ENCODE measurements at regions not wholly inside any gene's neighbourhood (a gene's known extent, or its start where the extent isn't known, plus 50 kb on each side); places are given as distances from the start of the nearest gene placed in this dataset.

GRCh38 chr3:159229116-159229680 lies 427.3 kb downstream of the MFSD1 start:
- no peak overlapping the region for H3K27ac ChIP-seq (ENCODE audit: low read depth, low read length)
- no peak overlapping the region for H3K9ac ChIP-seq (ENCODE audit: low read depth in 1 of 2, low read length in 2 of 2)
- H3K27me3 ChIP-seq (ENCODE audit: control insufficient read depth in 1 of 2, insufficient read depth in 2 of 2, low read length in 2 of 2), result no peaks in the 10 kb centered on the region
- H3K4me1 ChIP-seq (ENCODE audit: control insufficient read depth in 1 of 2, insufficient read depth in 2 of 2, low read length in 2 of 2), result no peaks in the 10 kb centered on the region
- no peaks in the 10 kb centered on the region for H3K36me3 ChIP-seq (ENCODE audit: control insufficient read depth in 1 of 2, insufficient read depth in 2 of 2, low read length in 2 of 2)
- H3K4me3 ChIP-seq (ENCODE audit: low read depth in 1 of 2, low read length in 2 of 2), result no peak overlapping the region
- no peaks in the 10 kb centered on the region for H3K9me3 ChIP-seq (ENCODE audit: control insufficient read depth in 1 of 2, low read length in 2 of 2)

GRCh38 chr3:159232966-159233365 lies 431.1 kb downstream of the MFSD1 start:
- Histone ChIP-seq H3K9me3 (ENCODE audit: control insufficient read depth in 1 of 2, low read length in 2 of 2) (no peaks in the 10 kb centered on the region), H3K27me3 (ENCODE audit: control insufficient read depth in 1 of 2, insufficient read depth in 2 of 2, low read length in 2 of 2) (no peaks in the 10 kb centered on the region), H3K4me3 (ENCODE audit: low read depth in 1 of 2, low read length in 2 of 2) (no peak overlapping the region), H3K27ac (ENCODE audit: low read depth, low read length) (no peak overlapping the region), H3K36me3 (ENCODE audit: control insufficient read depth in 1 of 2, insufficient read depth in 2 of 2, low read length in 2 of 2) (no peaks in the 10 kb centered on the region), H3K4me1 (ENCODE audit: control insufficient read depth in 1 of 2, insufficient read depth in 2 of 2, low read length in 2 of 2) (no peaks in the 10 kb centered on the region), H3K9ac (ENCODE audit: low read depth in 1 of 2, low read length in 2 of 2) (no peak overlapping the region)

GRCh38 chr3:159233734-159234133 lies 431.9 kb downstream of the MFSD1 start:
- H3K4me1 ChIP-seq (ENCODE audit: control insufficient read depth in 1 of 2, insufficient read depth in 2 of 2, low read length in 2 of 2), result no peaks in the 10 kb centered on the region
- H3K27ac ChIP-seq (ENCODE audit: low read depth, low read length), result no peak overlapping the region

GRCh38 chr3:159234306-159234705 lies 432.5 kb downstream of the MFSD1 start:
- Histone ChIP-seq H3K4me3 (ENCODE audit: low read depth in 1 of 2, low read length in 2 of 2) (no peak overlapping the region), H3K9me3 (ENCODE audit: control insufficient read depth in 1 of 2, low read length in 2 of 2) (no peaks in the 10 kb centered on the region), H3K9ac (ENCODE audit: low read depth in 1 of 2, low read length in 2 of 2) (no peak overlapping the region), H3K36me3 (ENCODE audit: control insufficient read depth in 1 of 2, insufficient read depth in 2 of 2, low read length in 2 of 2) (no peaks in the 10 kb centered on the region), H3K4me1 (ENCODE audit: control insufficient read depth in 1 of 2, insufficient read depth in 2 of 2, low read length in 2 of 2) (no peaks in the 10 kb centered on the region), H3K27ac (ENCODE audit: low read depth, low read length) (no peak overlapping the region), H3K27me3 (ENCODE audit: control insufficient read depth in 1 of 2, insufficient read depth in 2 of 2, low read length in 2 of 2) (no peaks in the 10 kb centered on the region)

More at GRCh38 chr3:159233734-159234133, 431.9 kb downstream of the MFSD1 start:
- Histone ChIP-seq H3K9ac (ENCODE audit: low read depth in 1 of 2, low read length in 2 of 2) (no peak overlapping the region), H3K9me3 (ENCODE audit: control insufficient read depth in 1 of 2, low read length in 2 of 2) (no peaks in the 10 kb centered on the region), H3K27me3 (ENCODE audit: control insufficient read depth in 1 of 2, insufficient read depth in 2 of 2, low read length in 2 of 2) (no peaks in the 10 kb centered on the region), H3K36me3 (ENCODE audit: control insufficient read depth in 1 of 2, insufficient read depth in 2 of 2, low read length in 2 of 2) (no peaks in the 10 kb centered on the region), H3K4me3 (ENCODE audit: low read depth in 1 of 2, low read length in 2 of 2) (no peak overlapping the region)

- Histone ChIP-seq H3K27me3 (ENCODE audit: control insufficient read depth in 1 of 2, insufficient read depth in 2 of 2, low read length in 2 of 2) (no peaks in the 10 kb centered on the region), H3K9ac (ENCODE audit: low read depth in 1 of 2, low read length in 2 of 2) (no peak overlapping the region), H3K4me1 (ENCODE audit: control insufficient read depth in 1 of 2, insufficient read depth in 2 of 2, low read length in 2 of 2) (no peaks in the 10 kb centered on the region), H3K4me3 (ENCODE audit: low read depth in 1 of 2, low read length in 2 of 2) (no peak overlapping the region), H3K9me3 (ENCODE audit: control insufficient read depth in 1 of 2, low read length in 2 of 2) (no peaks in the 10 kb centered on the region), H3K36me3 (ENCODE audit: control insufficient read depth in 1 of 2, insufficient read depth in 2 of 2, low read length in 2 of 2) (no peaks in the 10 kb centered on the region), H3K27ac (ENCODE audit: low read depth, low read length) (no peak overlapping the region)
Measured at GRCh38 chr3:159236321-159236720, 434.5 kb downstream of the MFSD1 start.

GRCh38 chr3:159237226-159237625 lies 435.4 kb downstream of the MFSD1 start:
- no peaks in the 10 kb centered on the region for H3K9me3 ChIP-seq (ENCODE audit: control insufficient read depth in 1 of 2, low read length in 2 of 2)
- no peak overlapping the region for H3K9ac ChIP-seq (ENCODE audit: low read depth in 1 of 2, low read length in 2 of 2)
- H3K27me3 ChIP-seq (ENCODE audit: control insufficient read depth in 1 of 2, insufficient read depth in 2 of 2, low read length in 2 of 2), result no peaks in the 10 kb centered on the region
- H3K27ac ChIP-seq (ENCODE audit: low read depth, low read length), result no peak overlapping the region
- H3K4me3 ChIP-seq (ENCODE audit: low read depth in 1 of 2, low read length in 2 of 2), result no peak overlapping the region
- H3K4me1 ChIP-seq (ENCODE audit: control insufficient read depth in 1 of 2, insufficient read depth in 2 of 2, low read length in 2 of 2), result no peaks in the 10 kb centered on the region
- H3K36me3 ChIP-seq (ENCODE audit: control insufficient read depth in 1 of 2, insufficient read depth in 2 of 2, low read length in 2 of 2), result no peaks in the 10 kb centered on the region

- Histone ChIP-seq H3K27me3 (ENCODE audit: control insufficient read depth in 1 of 2, insufficient read depth in 2 of 2, low read length in 2 of 2) (no peaks in the 10 kb centered on the region), H3K36me3 (ENCODE audit: control insufficient read depth in 1 of 2, insufficient read depth in 2 of 2, low read length in 2 of 2) (no peaks in the 10 kb centered on the region), H3K4me3 (ENCODE audit: low read depth in 1 of 2, low read length in 2 of 2) (no peak overlapping the region), H3K4me1 (ENCODE audit: control insufficient read depth in 1 of 2, insufficient read depth in 2 of 2, low read length in 2 of 2) (no peaks in the 10 kb centered on the region), H3K9me3 (ENCODE audit: control insufficient read depth in 1 of 2, low read length in 2 of 2) (no peaks in the 10 kb centered on the region), H3K27ac (ENCODE audit: low read depth, low read length) (no peak overlapping the region), H3K9ac (ENCODE audit: low read depth in 1 of 2, low read length in 2 of 2) (no peak overlapping the region)
Measured at GRCh38 chr3:159238646-159239045, 436.8 kb downstream of the MFSD1 start.

GRCh38 chr3:159239059-159239458 lies 437.2 kb downstream of the MFSD1 start:
- no peaks in the 10 kb centered on the region for H3K36me3 ChIP-seq (ENCODE audit: control insufficient read depth in 1 of 2, insufficient read depth in 2 of 2, low read length in 2 of 2)
- no peaks in the 10 kb centered on the region for H3K4me1 ChIP-seq (ENCODE audit: control insufficient read depth in 1 of 2, insufficient read depth in 2 of 2, low read length in 2 of 2)
- H3K27ac ChIP-seq (ENCODE audit: low read depth, low read length), result no peak overlapping the region
- H3K9me3 ChIP-seq (ENCODE audit: control insufficient read depth in 1 of 2, low read length in 2 of 2), result no peaks in the 10 kb centered on the region
- H3K27me3 ChIP-seq (ENCODE audit: control insufficient read depth in 1 of 2, insufficient read depth in 2 of 2, low read length in 2 of 2), result no peaks in the 10 kb centered on the region
- H3K4me3 ChIP-seq (ENCODE audit: low read depth in 1 of 2, low read length in 2 of 2), result no peak overlapping the region
- no peak overlapping the region for H3K9ac ChIP-seq (ENCODE audit: low read depth in 1 of 2, low read length in 2 of 2)

- Histone ChIP-seq H3K9me3 (ENCODE audit: control insufficient read depth in 1 of 2, low read length in 2 of 2) (no peaks in the 10 kb centered on the region), H3K9ac (ENCODE audit: low read depth in 1 of 2, low read length in 2 of 2) (no peak overlapping the region), H3K4me3 (ENCODE audit: low read depth in 1 of 2, low read length in 2 of 2) (no peak overlapping the region), H3K4me1 (ENCODE audit: control insufficient read depth in 1 of 2, insufficient read depth in 2 of 2, low read length in 2 of 2) (no peaks in the 10 kb centered on the region), H3K36me3 (ENCODE audit: control insufficient read depth in 1 of 2, insufficient read depth in 2 of 2, low read length in 2 of 2) (no peaks in the 10 kb centered on the region), H3K27ac (ENCODE audit: low read depth, low read length) (no peak overlapping the region), H3K27me3 (ENCODE audit: control insufficient read depth in 1 of 2, insufficient read depth in 2 of 2, low read length in 2 of 2) (no peaks in the 10 kb centered on the region)
Measured at GRCh38 chr3:159244933-159245332, 443.1 kb downstream of the MFSD1 start.

GRCh38 chr3:159245871-159246270 lies 444.0 kb downstream of the MFSD1 start:
- Histone ChIP-seq H3K36me3 (ENCODE audit: control insufficient read depth in 1 of 2, insufficient read depth in 2 of 2, low read length in 2 of 2) (no peaks in the 10 kb centered on the region), H3K27me3 (ENCODE audit: control insufficient read depth in 1 of 2, insufficient read depth in 2 of 2, low read length in 2 of 2) (no peaks in the 10 kb centered on the region), H3K4me3 (ENCODE audit: low read depth in 1 of 2, low read length in 2 of 2) (no peak overlapping the region), H3K4me1 (ENCODE audit: control insufficient read depth in 1 of 2, insufficient read depth in 2 of 2, low read length in 2 of 2) (no peaks in the 10 kb centered on the region), H3K9ac (ENCODE audit: low read depth in 1 of 2, low read length in 2 of 2) (no peak overlapping the region), H3K27ac (ENCODE audit: low read depth, low read length) (no peak overlapping the region), H3K9me3 (ENCODE audit: control insufficient read depth in 1 of 2, low read length in 2 of 2) (no peaks in the 10 kb centered on the region)

GRCh38 chr3:159246385-159246784 lies 444.5 kb downstream of the MFSD1 start:
- no peaks in the 10 kb centered on the region for H3K36me3 ChIP-seq (ENCODE audit: control insufficient read depth in 1 of 2, insufficient read depth in 2 of 2, low read length in 2 of 2)
- H3K27ac ChIP-seq (ENCODE audit: low read depth, low read length), result no peak overlapping the region
- H3K9ac ChIP-seq (ENCODE audit: low read depth in 1 of 2, low read length in 2 of 2), result no peak overlapping the region
- H3K4me3 ChIP-seq (ENCODE audit: low read depth in 1 of 2, low read length in 2 of 2), result no peak overlapping the region
- no peaks in the 10 kb centered on the region for H3K4me1 ChIP-seq (ENCODE audit: control insufficient read depth in 1 of 2, insufficient read depth in 2 of 2, low read length in 2 of 2)
- no peaks in the 10 kb centered on the region for H3K9me3 ChIP-seq (ENCODE audit: control insufficient read depth in 1 of 2, low read length in 2 of 2)
- no peaks in the 10 kb centered on the region for H3K27me3 ChIP-seq (ENCODE audit: control insufficient read depth in 1 of 2, insufficient read depth in 2 of 2, low read length in 2 of 2)
